Lung (tissue), 11 donors: ENCODE measurements at regions not wholly inside any gene's neighbourhood (a gene's known extent, or its start where the extent isn't known, plus 50 kb on each side); places are given as distances from the start of the nearest gene placed in this dataset.

Experiments
- ATAC-seq: fragments of 200-7000 bp; cut with Tn5 transposase; one replicate; pipeline ENCODE4 v1.9.1; 2020; ENCODE audit warnings: moderate number of reproducible peaks; ENCODE audit not compliant: insufficient read depth, low FRiP score
- DNase-seq, 3 donors: peaks; one replicate each; pipeline ENCODE4 v3.0.0-alpha.2; 2013 to 2017
- H3K27ac ChIP-seq, 2 donors: one replicate each; pipeline ENCODE4 v1.5.1; 2013; ENCODE audit warnings: mild to moderate bottlenecking in 2 of 2, moderate library complexity in 2 of 2, control low read depth in 1 of 2, inconsistent platforms in 1 of 2, low read depth in 1 of 2, low read length in 1 of 2
- H3K27me3 ChIP-seq, 3 donors: one replicate each; pipeline ENCODE4 v1.5.1; 2013; ENCODE audit warnings: low read length in 2 of 3; ENCODE audit not compliant: control insufficient read depth in 3 of 3, insufficient read depth in 3 of 3
- H3K36me3 ChIP-seq, 4 donors: one replicate each; pipeline ENCODE4 v1.5.1; 2013; ENCODE audit warnings: low read length in 4 of 4, mild to moderate bottlenecking in 1 of 4, moderate library complexity in 1 of 4; ENCODE audit not compliant: control insufficient read depth in 4 of 4, insufficient read depth in 4 of 4
- H3K4me1 ChIP-seq, 5 donors: one replicate each; pipeline ENCODE4 v1.5.1; 2013; ENCODE audit warnings: low read length in 5 of 5, mild to moderate bottlenecking in 2 of 5, moderate library complexity in 1 of 5; ENCODE audit not compliant: control insufficient read depth in 5 of 5, insufficient read depth in 5 of 5
- H3K4me3 ChIP-seq: one replicate; pipeline ENCODE4 v1.5.1; 2013; ENCODE audit warnings: mild to moderate bottlenecking, control low read depth, moderate library complexity
- H3K9ac ChIP-seq, 2 donors: one replicate each; pipeline ENCODE4 v1.5.1; 2013; ENCODE audit warnings: low read length in 2 of 2, control low read depth in 1 of 2; ENCODE audit not compliant: insufficient read depth in 1 of 2
- H3K9me3 ChIP-seq, 4 donors: one replicate each; pipeline ENCODE4 v1.5.1; 2013; ENCODE audit warnings: low read length in 3 of 4, mild to moderate bottlenecking in 1 of 4, moderate library complexity in 1 of 4; ENCODE audit not compliant: control insufficient read depth in 4 of 4, insufficient read depth in 3 of 4
- WGBS, 2 donors: extraction: QIAGEN DNeasy Blood & Tissue Kit; methylation state at CpG; one replicate each; pipeline ENCODE4 v1.1.7; 2013; 5-methylcytosine and 5-hydroxymethylcytosine counted together
- TF ChIP-seq, protein P1 (sequence below): IDR thresholded peaks from 2 replicates; pipeline ENCODE4 v1.5.1; 2012; ENCODE audit warnings: mild to moderate bottlenecking; ENCODE audit errors: control extremely low read depth, extremely low read depth
- donor health status: control.
- donor health status: control.
- donor health status: Bipolar disorder and iron deficiency.
- donor health status: healthy.
- donor health status: DM: yes; HTN: yes; CAD: no.

GRCh38 chr20:48260129-48260756 lies 475.0 kb upstream of the SULF2 start:
- DNase-seq = no peak
- 75 to 86% methylated on average over 15 of the region's 15 CpGs for WGBS, 2 donors
- Histone ChIP-seq H3K4me3 (no peak overlapping the region), H3K36me3 (no peaks in the 10 kb centered on the region), H3K27ac (no peak overlapping the region), H3K9ac (no peak overlapping the region), H3K27me3 (no peaks in the 10 kb centered on the region), H3K9me3 (peaks cover 0 to 6% (median 1%) of the 10 kb centered on the region in 4 donors), H3K4me1 (no peaks in the 10 kb centered on the region)
- no peak for ATAC-seq
- TF ChIP-seq, protein P1, sequence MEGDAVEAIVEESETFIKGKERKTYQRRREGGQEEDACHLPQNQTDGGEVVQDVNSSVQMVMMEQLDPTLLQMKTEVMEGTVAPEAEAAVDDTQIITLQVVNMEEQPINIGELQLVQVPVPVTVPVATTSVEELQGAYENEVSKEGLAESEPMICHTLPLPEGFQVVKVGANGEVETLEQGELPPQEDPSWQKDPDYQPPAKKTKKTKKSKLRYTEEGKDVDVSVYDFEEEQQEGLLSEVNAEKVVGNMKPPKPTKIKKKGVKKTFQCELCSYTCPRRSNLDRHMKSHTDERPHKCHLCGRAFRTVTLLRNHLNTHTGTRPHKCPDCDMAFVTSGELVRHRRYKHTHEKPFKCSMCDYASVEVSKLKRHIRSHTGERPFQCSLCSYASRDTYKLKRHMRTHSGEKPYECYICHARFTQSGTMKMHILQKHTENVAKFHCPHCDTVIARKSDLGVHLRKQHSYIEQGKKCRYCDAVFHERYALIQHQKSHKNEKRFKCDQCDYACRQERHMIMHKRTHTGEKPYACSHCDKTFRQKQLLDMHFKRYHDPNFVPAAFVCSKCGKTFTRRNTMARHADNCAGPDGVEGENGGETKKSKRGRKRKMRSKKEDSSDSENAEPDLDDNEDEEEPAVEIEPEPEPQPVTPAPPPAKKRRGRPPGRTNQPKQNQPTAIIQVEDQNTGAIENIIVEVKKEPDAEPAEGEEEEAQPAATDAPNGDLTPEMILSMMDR = no peak

DNA sequence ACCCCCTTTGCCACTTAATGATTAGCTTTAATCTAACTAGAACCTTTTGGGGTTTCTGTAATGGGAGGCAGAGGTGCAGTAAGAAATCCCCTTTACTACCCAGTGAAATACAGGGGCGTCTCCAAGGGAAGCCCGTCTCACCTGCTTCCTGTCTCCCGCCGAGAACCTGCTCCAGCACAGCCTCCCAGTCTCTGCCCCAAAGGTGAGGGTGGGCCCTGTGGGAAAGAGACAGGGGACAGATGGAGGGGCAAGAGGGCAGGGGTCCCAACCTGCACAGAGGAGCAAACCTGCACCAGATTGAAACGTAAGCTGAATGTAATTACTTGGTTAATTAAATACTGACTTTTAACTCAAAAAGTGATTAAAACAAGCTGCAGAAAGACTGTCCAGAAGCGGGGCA lies 474.2 kb upstream of the SULF2 start:
- Histone ChIP-seq H3K36me3 (no peaks in the 10 kb centered on the region), H3K27ac (no peak overlapping the region), H3K27me3 (no peaks in the 10 kb centered on the region), H3K4me1 (no peaks in the 10 kb centered on the region), H3K9me3 (peaks cover 0 to 5% (median 1%) of the 10 kb centered on the region in 4 donors), H3K4me3 (no peak overlapping the region), H3K9ac (no peak overlapping the region)
- ATAC-seq = no peak
- no peak for DNase-seq
- 68 to 72% methylated on average over 6 of the region's 6 CpGs for WGBS, 2 donors
- TF ChIP-seq, protein P1 = no peak

GRCh38 chr20:48257833-48258232 lies 472.6 kb upstream of the SULF2 start:
- WGBS, 2 donors = 92 to 93% methylated on average over 2 of the region's 2 CpGs
- Histone ChIP-seq H3K9ac (no peak overlapping the region), H3K36me3 (no peaks in the 10 kb centered on the region), H3K27ac (no peak overlapping the region), H3K9me3 (peaks cover 0 to 5% (median 1%) of the 10 kb centered on the region in 4 donors), H3K4me1 (no peaks in the 10 kb centered on the region), H3K4me3 (no peak overlapping the region), H3K27me3 (no peaks in the 10 kb centered on the region)
- TF ChIP-seq, protein P1 = no peak
- no peak for DNase-seq
- no peak for ATAC-seq

GRCh38 chr20:48247961-48248360 lies 462.7 kb upstream of the SULF2 start:
- H3K9ac ChIP-seq = no peak overlapping the region
- no peak overlapping the region for H3K4me3 ChIP-seq
- no peak overlapping the region for H3K27ac ChIP-seq
- no peaks in the 10 kb centered on the region for H3K9me3 ChIP-seq
- no peaks in the 10 kb centered on the region for H3K36me3 ChIP-seq
- no peaks in the 10 kb centered on the region for H3K27me3 ChIP-seq
- DNase-seq (no peak), ATAC-seq (no peak)
- peaks cover 0 to 3% (median 0%) of the 10 kb centered on the region in 5 donors for H3K4me1 ChIP-seq
- WGBS, 2 donors = 83 to 91% methylated on average over 8 of the region's 8 CpGs
- TF ChIP-seq, protein P1 = no peak
